ENCODE measurements at regions not wholly inside any gene's neighbourhood (a gene's known extent, or its start where the extent isn't known, plus 50 kb on each side); places are given as distances from the start of the nearest gene placed in this dataset.
"Not testable (repeated sequence)": the region's sequence is repeated elsewhere in the genome, so short reads cannot be mapped to it uniquely, and the experiment has no call there.

DNA sequence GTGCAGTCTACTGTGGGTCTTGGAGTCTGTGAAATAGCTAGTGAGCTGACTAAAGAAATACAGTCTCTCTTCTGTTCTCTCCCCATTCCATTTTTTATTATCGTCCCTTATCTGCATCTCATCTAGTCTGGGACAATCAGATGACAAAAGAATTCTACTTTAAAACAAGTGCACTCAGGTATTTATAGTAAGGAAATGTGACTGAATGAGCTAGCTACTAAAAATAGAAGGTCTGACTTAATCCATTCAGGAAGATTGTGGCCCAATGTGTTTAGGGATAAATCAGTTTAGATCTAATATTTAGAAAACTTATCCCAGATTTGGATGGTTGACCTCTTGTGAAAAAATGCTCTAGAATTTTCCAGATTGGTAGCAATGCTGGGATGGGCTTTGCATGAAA is 126.8 kb upstream of the NRXN3 start:
- no peak for ATAC-seq
- BruUV-seq (replicated peaks), result no TSS peak
- no peak overlapping the region for H3K4me3 ChIP-seq (ENCODE audit: low read depth in 2 of 2, low read length in 2 of 2)
- H3K9me3 ChIP-seq (ENCODE audit: control insufficient read depth, insufficient read depth, low read depth, low read length), result no peaks in the 10 kb centered on the region
- H3K27me3 ChIP-seq (ENCODE audit: control insufficient read depth, insufficient read depth, low read length), result no peaks in the 10 kb centered on the region
- intact Hi-C loops (cut with micrococcal nuclease; ENCODE audit: unreplicated experiment) (no loop called here), in situ Hi-C loops (cut with HindIII; ENCODE audit: low pct_unique_long_range_greater_than_20kb, low sequenced_read_pairs) (no loop called here)
- TF ChIP-seq CTCF (IDR thresholded peaks at IDR 0.05) (no peak), POLR2AphosphoS5 (IDR thresholded peaks at IDR 0.05; ENCODE audit: low read depth, low read length) (no peak), SIN3A (IDR thresholded peaks at IDR 0.05; ENCODE audit: borderline replicate concordance, insufficient read depth, low read depth, low read length) (no peak), TCF7L2 (IDR thresholded peaks at IDR 0.05; ENCODE audit: low read depth, low read length) (no peak)
- TF ChIP-seq, protein P1, sequence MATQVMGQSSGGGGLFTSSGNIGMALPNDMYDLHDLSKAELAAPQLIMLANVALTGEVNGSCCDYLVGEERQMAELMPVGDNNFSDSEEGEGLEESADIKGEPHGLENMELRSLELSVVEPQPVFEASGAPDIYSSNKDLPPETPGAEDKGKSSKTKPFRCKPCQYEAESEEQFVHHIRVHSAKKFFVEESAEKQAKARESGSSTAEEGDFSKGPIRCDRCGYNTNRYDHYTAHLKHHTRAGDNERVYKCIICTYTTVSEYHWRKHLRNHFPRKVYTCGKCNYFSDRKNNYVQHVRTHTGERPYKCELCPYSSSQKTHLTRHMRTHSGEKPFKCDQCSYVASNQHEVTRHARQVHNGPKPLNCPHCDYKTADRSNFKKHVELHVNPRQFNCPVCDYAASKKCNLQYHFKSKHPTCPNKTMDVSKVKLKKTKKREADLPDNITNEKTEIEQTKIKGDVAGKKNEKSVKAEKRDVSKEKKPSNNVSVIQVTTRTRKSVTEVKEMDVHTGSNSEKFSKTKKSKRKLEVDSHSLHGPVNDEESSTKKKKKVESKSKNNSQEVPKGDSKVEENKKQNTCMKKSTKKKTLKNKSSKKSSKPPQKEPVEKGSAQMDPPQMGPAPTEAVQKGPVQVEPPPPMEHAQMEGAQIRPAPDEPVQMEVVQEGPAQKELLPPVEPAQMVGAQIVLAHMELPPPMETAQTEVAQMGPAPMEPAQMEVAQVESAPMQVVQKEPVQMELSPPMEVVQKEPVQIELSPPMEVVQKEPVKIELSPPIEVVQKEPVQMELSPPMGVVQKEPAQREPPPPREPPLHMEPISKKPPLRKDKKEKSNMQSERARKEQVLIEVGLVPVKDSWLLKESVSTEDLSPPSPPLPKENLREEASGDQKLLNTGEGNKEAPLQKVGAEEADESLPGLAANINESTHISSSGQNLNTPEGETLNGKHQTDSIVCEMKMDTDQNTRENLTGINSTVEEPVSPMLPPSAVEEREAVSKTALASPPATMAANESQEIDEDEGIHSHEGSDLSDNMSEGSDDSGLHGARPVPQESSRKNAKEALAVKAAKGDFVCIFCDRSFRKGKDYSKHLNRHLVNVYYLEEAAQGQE (IDR thresholded peaks at IDR 0.05; ENCODE audit: insufficient read depth in 1 of 2, low read depth in 2 of 2, low read length in 1 of 2), result no peak
- no peaks in the 10 kb centered on the region for H3K4me1 ChIP-seq (ENCODE audit: control insufficient read depth, insufficient read depth, low read length)
- DNase-seq (ENCODE audit: low read depth, low spot score), result no peak
- no peak overlapping the region for H3K27ac ChIP-seq (ENCODE audit: low read length)
- ChIA-PET POLR2A (no interaction called here), CTCF (no interaction called here)
- no peaks in the 10 kb centered on the region for H3K36me3 ChIP-seq (ENCODE audit: control insufficient read depth, insufficient read depth, low read length)

DNA sequence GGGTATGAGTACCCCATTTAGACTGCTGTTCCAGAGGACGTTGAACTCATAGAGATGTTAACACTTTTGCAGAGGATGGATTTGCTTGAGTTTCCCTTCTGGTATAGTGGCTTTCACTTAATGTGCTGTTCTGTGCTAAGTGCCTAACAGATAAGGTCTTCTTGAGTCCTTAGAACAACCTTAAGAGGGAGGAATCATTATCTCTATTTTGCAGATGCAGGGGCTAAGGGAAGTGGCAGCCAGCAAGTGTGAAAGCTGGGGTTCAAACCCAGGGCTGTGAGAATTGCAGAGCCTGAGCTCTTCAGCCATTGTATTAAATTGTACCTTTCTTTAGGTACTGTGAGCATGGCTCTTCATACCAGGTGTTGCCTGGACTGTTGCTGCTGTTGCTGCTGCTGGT is 122.1 kb upstream of the NRXN3 start:
- no peak overlapping the region for H3K27ac ChIP-seq (ENCODE audit: low read length)
- POLR2A ChIA-PET, result no interaction called here
- intact Hi-C loops (cut with micrococcal nuclease; ENCODE audit: unreplicated experiment), result no loop called here
- no peaks in the 10 kb centered on the region for H3K9me3 ChIP-seq (ENCODE audit: control insufficient read depth, insufficient read depth, low read depth, low read length)
- no TSS peak for BruUV-seq (replicated peaks)
- H3K27me3 ChIP-seq (ENCODE audit: control insufficient read depth, insufficient read depth, low read length), result no peaks in the 10 kb centered on the region
- ATAC-seq (no peak), DNase-seq (ENCODE audit: low read depth, low spot score) (no peak)
- in situ Hi-C loops (cut with HindIII; ENCODE audit: low pct_unique_long_range_greater_than_20kb, low sequenced_read_pairs), result no loop called here
- no peaks in the 10 kb centered on the region for H3K36me3 ChIP-seq (ENCODE audit: control insufficient read depth, insufficient read depth, low read length)
- no peaks in the 10 kb centered on the region for H3K4me1 ChIP-seq (ENCODE audit: control insufficient read depth, insufficient read depth, low read length)
- no peak for TF ChIP-seq TCF7L2 (IDR thresholded peaks at IDR 0.05; ENCODE audit: low read depth, low read length)
- TF ChIP-seq, protein P1 (IDR thresholded peaks at IDR 0.05; ENCODE audit: insufficient read depth in 1 of 2, low read depth in 2 of 2, low read length in 1 of 2), result no peak
- no peak for TF ChIP-seq POLR2AphosphoS5 (IDR thresholded peaks at IDR 0.05; ENCODE audit: low read depth, low read length)
- no peak for TF ChIP-seq CTCF (IDR thresholded peaks at IDR 0.05)
- no peak for TF ChIP-seq SIN3A (IDR thresholded peaks at IDR 0.05; ENCODE audit: borderline replicate concordance, insufficient read depth, low read depth, low read length)
- CTCF ChIA-PET, result no interaction called here
- H3K4me3 ChIP-seq (ENCODE audit: low read depth in 2 of 2, low read length in 2 of 2), result no peak overlapping the region

- H3K27ac ChIP-seq (ENCODE audit: low read length); H3K36me3 ChIP-seq (ENCODE audit: control insufficient read depth, insufficient read depth, low read length); H3K27me3 ChIP-seq (ENCODE audit: control insufficient read depth, insufficient read depth, low read length); in situ Hi-C loops (cut with HindIII; ENCODE audit: low pct_unique_long_range_greater_than_20kb, low sequenced_read_pairs); H3K4me3 ChIP-seq (ENCODE audit: low read depth in 2 of 2, low read length in 2 of 2); POLR2A ChIA-PET; H3K9me3 ChIP-seq (ENCODE audit: control insufficient read depth, insufficient read depth, low read depth, low read length); H3K4me1 ChIP-seq (ENCODE audit: control insufficient read depth, insufficient read depth, low read length); ATAC-seq; CTCF ChIA-PET; BruUV-seq (replicated peaks); intact Hi-C loops (cut with micrococcal nuclease; ENCODE audit: unreplicated experiment); DNase-seq (ENCODE audit: low read depth, low spot score): not testable (repeated sequence)
Measured at GRCh38 chr14:78056890-78057289, 113.3 kb upstream of the NRXN3 start.
